ENCODE measurements at regions not wholly inside any gene's neighbourhood (a gene's known extent, or its start where the extent isn't known, plus 50 kb on each side); places are given as distances from the start of the nearest gene placed in this dataset.

DNA sequence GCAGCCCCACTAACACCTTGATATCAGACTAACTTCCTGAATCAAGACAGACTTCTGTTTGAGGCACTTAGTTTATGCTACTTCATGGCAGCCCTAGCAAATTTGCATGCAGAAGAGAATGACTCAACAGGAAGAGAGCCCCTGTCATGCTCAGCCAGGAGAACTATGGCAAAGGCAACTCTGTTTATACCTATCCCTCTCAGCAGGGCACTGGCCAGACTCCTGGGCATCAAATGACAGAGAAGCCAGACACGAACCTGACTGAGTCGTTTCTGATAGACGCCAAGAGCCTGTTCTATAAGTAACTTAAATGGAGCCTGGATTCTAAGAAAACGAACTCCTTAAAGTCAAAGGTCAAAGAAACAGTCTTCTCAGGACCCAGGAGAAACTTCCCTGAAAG lies 50.9 kb upstream of the UNC5B start:
- Histone ChIP-seq H3K27me3 (ENCODE audit: control insufficient read depth, insufficient read depth, low read length) (peaks cover 7% of the 10 kb centered on the region), H3K9me3 (ENCODE audit: control insufficient read depth, insufficient read depth, low read depth, low read length) (no peaks in the 10 kb centered on the region), H3K36me3 (ENCODE audit: control insufficient read depth, insufficient read depth, low read length) (no peaks in the 10 kb centered on the region), H3K4me1 (ENCODE audit: control insufficient read depth, insufficient read depth, low read length) (no peaks in the 10 kb centered on the region), H3K4me3 (ENCODE audit: low read depth in 2 of 2, low read length in 2 of 2) (no peak overlapping the region), H3K27ac (ENCODE audit: low read length) (no peak overlapping the region)
- ChIA-PET POLR2A (no interaction called here), CTCF (no interaction called here)
- intact Hi-C loops (cut with micrococcal nuclease; ENCODE audit: unreplicated experiment) (no loop called here), in situ Hi-C loops (cut with HindIII; ENCODE audit: low pct_unique_long_range_greater_than_20kb, low sequenced_read_pairs) (no loop called here)
- no peak for TF ChIP-seq TCF7L2 (IDR thresholded peaks at IDR 0.05; ENCODE audit: low read depth, low read length)
- TF ChIP-seq, protein P1, sequence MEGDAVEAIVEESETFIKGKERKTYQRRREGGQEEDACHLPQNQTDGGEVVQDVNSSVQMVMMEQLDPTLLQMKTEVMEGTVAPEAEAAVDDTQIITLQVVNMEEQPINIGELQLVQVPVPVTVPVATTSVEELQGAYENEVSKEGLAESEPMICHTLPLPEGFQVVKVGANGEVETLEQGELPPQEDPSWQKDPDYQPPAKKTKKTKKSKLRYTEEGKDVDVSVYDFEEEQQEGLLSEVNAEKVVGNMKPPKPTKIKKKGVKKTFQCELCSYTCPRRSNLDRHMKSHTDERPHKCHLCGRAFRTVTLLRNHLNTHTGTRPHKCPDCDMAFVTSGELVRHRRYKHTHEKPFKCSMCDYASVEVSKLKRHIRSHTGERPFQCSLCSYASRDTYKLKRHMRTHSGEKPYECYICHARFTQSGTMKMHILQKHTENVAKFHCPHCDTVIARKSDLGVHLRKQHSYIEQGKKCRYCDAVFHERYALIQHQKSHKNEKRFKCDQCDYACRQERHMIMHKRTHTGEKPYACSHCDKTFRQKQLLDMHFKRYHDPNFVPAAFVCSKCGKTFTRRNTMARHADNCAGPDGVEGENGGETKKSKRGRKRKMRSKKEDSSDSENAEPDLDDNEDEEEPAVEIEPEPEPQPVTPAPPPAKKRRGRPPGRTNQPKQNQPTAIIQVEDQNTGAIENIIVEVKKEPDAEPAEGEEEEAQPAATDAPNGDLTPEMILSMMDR (IDR thresholded peaks at IDR 0.05) = no peak
- no peak for TF ChIP-seq POLR2AphosphoS5 (IDR thresholded peaks at IDR 0.05; ENCODE audit: low read depth, low read length)
- TF ChIP-seq SIN3A (IDR thresholded peaks at IDR 0.05; ENCODE audit: borderline replicate concordance, insufficient read depth, low read depth, low read length) = no peak
- TF ChIP-seq, protein P2, sequence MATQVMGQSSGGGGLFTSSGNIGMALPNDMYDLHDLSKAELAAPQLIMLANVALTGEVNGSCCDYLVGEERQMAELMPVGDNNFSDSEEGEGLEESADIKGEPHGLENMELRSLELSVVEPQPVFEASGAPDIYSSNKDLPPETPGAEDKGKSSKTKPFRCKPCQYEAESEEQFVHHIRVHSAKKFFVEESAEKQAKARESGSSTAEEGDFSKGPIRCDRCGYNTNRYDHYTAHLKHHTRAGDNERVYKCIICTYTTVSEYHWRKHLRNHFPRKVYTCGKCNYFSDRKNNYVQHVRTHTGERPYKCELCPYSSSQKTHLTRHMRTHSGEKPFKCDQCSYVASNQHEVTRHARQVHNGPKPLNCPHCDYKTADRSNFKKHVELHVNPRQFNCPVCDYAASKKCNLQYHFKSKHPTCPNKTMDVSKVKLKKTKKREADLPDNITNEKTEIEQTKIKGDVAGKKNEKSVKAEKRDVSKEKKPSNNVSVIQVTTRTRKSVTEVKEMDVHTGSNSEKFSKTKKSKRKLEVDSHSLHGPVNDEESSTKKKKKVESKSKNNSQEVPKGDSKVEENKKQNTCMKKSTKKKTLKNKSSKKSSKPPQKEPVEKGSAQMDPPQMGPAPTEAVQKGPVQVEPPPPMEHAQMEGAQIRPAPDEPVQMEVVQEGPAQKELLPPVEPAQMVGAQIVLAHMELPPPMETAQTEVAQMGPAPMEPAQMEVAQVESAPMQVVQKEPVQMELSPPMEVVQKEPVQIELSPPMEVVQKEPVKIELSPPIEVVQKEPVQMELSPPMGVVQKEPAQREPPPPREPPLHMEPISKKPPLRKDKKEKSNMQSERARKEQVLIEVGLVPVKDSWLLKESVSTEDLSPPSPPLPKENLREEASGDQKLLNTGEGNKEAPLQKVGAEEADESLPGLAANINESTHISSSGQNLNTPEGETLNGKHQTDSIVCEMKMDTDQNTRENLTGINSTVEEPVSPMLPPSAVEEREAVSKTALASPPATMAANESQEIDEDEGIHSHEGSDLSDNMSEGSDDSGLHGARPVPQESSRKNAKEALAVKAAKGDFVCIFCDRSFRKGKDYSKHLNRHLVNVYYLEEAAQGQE (IDR thresholded peaks at IDR 0.05; ENCODE audit: insufficient read depth in 1 of 2, low read depth in 2 of 2, low read length in 1 of 2) = no peak
- BruUV-seq (replicated peaks) = no TSS peak
- DNase-seq (ENCODE audit: low read depth, low spot score) (no peak), ATAC-seq (no peak)

Measured in Panc1 (cell line).